ENCODE measurements at regions not wholly inside any gene's neighbourhood (a gene's known extent, or its start where the extent isn't known, plus 50 kb on each side); places are given as distances from the start of the nearest gene placed in this dataset.

- TF ChIP-seq EZH2 (IDR thresholded peaks at IDR 0.05; ENCODE audit: low read length): no peak
- TF ChIP-seq CTCF (optimal IDR thresholded peaks at IDR 0.05 in 1 of 3, IDR thresholded peaks at IDR 0.05 in 1 of 3, conservative IDR thresholded peaks at IDR 0.05 in 1 of 3; ENCODE audit: extremely low read depth in 1 of 3, insufficient read depth in 2 of 3, low read length in 3 of 3): no peak
Observed at GRCh38 chr16:8492690-8493089, 97.6 kb downstream of the TMEM114 start.
